IMR-90 (cell line): ENCODE measurements at regions not wholly inside any gene's neighbourhood (a gene's known extent, or its start where the extent isn't known, plus 50 kb on each side); places are given as distances from the start of the nearest gene placed in this dataset.

Source experiments
- ATAC-seq: fragments of 200-7000 bp; cut with Tn5 transposase; 2 replicates; pipeline ENCODE4 v1.9.1; 2020; ENCODE audit warnings: low read depth, mild to moderate bottlenecking, moderate library complexity
- BruUV-seq: library from RNA; stranded (reverse); fragments of 400-500 nt; replicated peaks from 2 replicates; lab custom pipeline; 2021; lab: Mats Ljungman, UMichigan
- CTCF ChIA-PET: fragments of 300-600 bp; formaldehyde crosslinking; extraction: SDS; loops from one replicate; lab custom pipeline; 2021; ENCODE audit warnings: antibody characterized with exemption; lab: Yijun Ruan, JAX
- POLR2A ChIA-PET: fragments of 300-600 bp; sonication (Branson Sonifier 250); formaldehyde crosslinking; loops from one replicate; lab custom pipeline; 2022; ENCODE audit warnings: antibody characterized with exemption; ENCODE audit not compliant: unreplicated experiment; lab: Charles Lee
- DNase-seq: peaks from one replicate; pipeline ENCODE4 v3.0.0; 2013
- H2AFZ ChIP-seq: replicated peaks from 2 replicates; pipeline ENCODE3; 2013; ENCODE audit warnings: low read length, mild to moderate bottlenecking; ENCODE audit not compliant: poor library complexity
- H2AK5ac ChIP-seq: 2 replicates; pipeline ENCODE4 v1.6.1; 2013; ENCODE audit warnings: low read depth, low read length, inconsistent platforms
- H2AK9ac ChIP-seq: replicated peaks from 2 replicates; pipeline ENCODE3; 2013; ENCODE audit warnings: mild to moderate bottlenecking, low read depth, low read length, moderate library complexity; ENCODE audit not compliant: poor library complexity
- H2BK120ac ChIP-seq: 2 replicates; pipeline ENCODE4 v1.6.1; 2013; ENCODE audit warnings: low read depth, low read length, inconsistent platforms
- H2BK15ac ChIP-seq: 3 replicates; pipeline ENCODE4 v1.6.1; 2013; ENCODE audit warnings: low read depth, low read length, inconsistent platforms
- H2BK20ac ChIP-seq: 2 replicates; pipeline ENCODE4 v1.6.1; 2013; ENCODE audit warnings: low read depth, mild to moderate bottlenecking, inconsistent platforms, low read length, moderate library complexity
- H2BK5ac ChIP-seq: 2 replicates; pipeline ENCODE4 v1.6.1; 2013; ENCODE audit warnings: mild to moderate bottlenecking, low read depth, low read length, inconsistent platforms; ENCODE audit not compliant: poor library complexity, severe bottlenecking
- H3K14ac ChIP-seq: replicated peaks from 2 replicates; pipeline ENCODE4 v1.6.1; 2013; ENCODE audit warnings: low read depth, low read length, inconsistent platforms
- H3K18ac ChIP-seq: 2 replicates; pipeline ENCODE4 v1.6.1; 2013; ENCODE audit warnings: low read depth, low read length, control low read depth
- H3K23ac ChIP-seq: 2 replicates; pipeline ENCODE4 v1.6.1; 2013; ENCODE audit warnings: low read depth, low read length, inconsistent platforms
- H3K27ac ChIP-seq: 2 replicates; pipeline ENCODE4 v1.5.1; 2013; ENCODE audit warnings: mild to moderate bottlenecking, control low read depth, low read length; ENCODE audit not compliant: insufficient read depth
- H3K27me3 ChIP-seq: 2 replicates; pipeline ENCODE4 v1.6.1; 2013; ENCODE audit warnings: low read length; ENCODE audit not compliant: control insufficient read depth, insufficient read depth
- H3K36me3 ChIP-seq: 2 replicates; pipeline ENCODE4 v1.6.1; 2013; ENCODE audit warnings: low read length, mixed read lengths; ENCODE audit not compliant: control insufficient read depth, insufficient read depth
- H3K4ac ChIP-seq: 2 replicates; pipeline ENCODE4 v1.6.1; 2013; ENCODE audit warnings: low read depth, low read length, inconsistent platforms
- H3K4me1 ChIP-seq: 2 replicates; pipeline ENCODE4 v1.6.1; 2013; ENCODE audit warnings: low read length, mixed read lengths; ENCODE audit not compliant: control insufficient read depth, insufficient read depth
- H3K4me2 ChIP-seq: 2 replicates; pipeline ENCODE4 v1.6.1; 2013; ENCODE audit warnings: low read depth, mild to moderate bottlenecking, control low read depth, low read length, moderate library complexity
- H3K4me3 ChIP-seq: 2 replicates; pipeline ENCODE4 v1.5.1; 2013; ENCODE audit warnings: low read depth, mild to moderate bottlenecking, control low read depth, low read length, moderate library complexity; ENCODE audit not compliant: insufficient read depth
- H3K56ac ChIP-seq: 2 replicates; pipeline ENCODE4 v1.6.1; 2013; ENCODE audit warnings: low read length, inconsistent platforms; ENCODE audit not compliant: insufficient read depth; ENCODE audit errors: extremely low read depth
- H3K79me1 ChIP-seq, 2 experiments: 2 replicates each; pipeline ENCODE4 v1.6.1; 2013; ENCODE audit warnings: low read length in 2 of 2, inconsistent platforms in 1 of 2, low read depth in 1 of 2
- H3K9ac ChIP-seq: 2 replicates; pipeline ENCODE4 v1.6.1; 2013; ENCODE audit warnings: low read depth, low read length, control low read depth
- H3K9me1 ChIP-seq: 2 replicates; pipeline ENCODE4 v1.6.1; 2013; ENCODE audit warnings: low read length, inconsistent platforms; ENCODE audit not compliant: insufficient read depth
- H3K9me3 ChIP-seq: 2 replicates; pipeline ENCODE4 v1.6.1; 2013; ENCODE audit warnings: low read length; ENCODE audit not compliant: control insufficient read depth, insufficient read depth
- H4K20me1 ChIP-seq: 2 replicates; pipeline ENCODE4 v1.6.1; 2013; ENCODE audit warnings: low read length, inconsistent platforms; ENCODE audit not compliant: insufficient read depth
- H4K5ac ChIP-seq: 2 replicates; pipeline ENCODE4 v1.6.1; 2013; ENCODE audit warnings: mild to moderate bottlenecking, low read depth, low read length, control low read depth
- H4K8ac ChIP-seq, 2 experiments: 2 replicates each; pipeline ENCODE4 v1.6.1; 2013; ENCODE audit warnings: low read depth in 2 of 2, low read length in 2 of 2, control low read depth in 1 of 2, inconsistent platforms in 1 of 2
- H4K91ac ChIP-seq: 2 replicates; pipeline ENCODE4 v1.6.1; 2013; ENCODE audit warnings: low read depth, low read length, inconsistent platforms; ENCODE audit not compliant: insufficient read depth
- BHLHE40 ChIP-seq: fragments of 150-350 bp; IDR thresholded peaks from 2 replicates; pipeline ENCODE4 v1.6.1; 2016; ENCODE audit warnings: mild to moderate bottlenecking, low read depth, low read length
- CHD1 ChIP-seq: IDR thresholded peaks from 2 replicates; pipeline ENCODE4 v1.6.1; 2012; ENCODE audit warnings: low read depth, low read length, improper control_type of control experiment
- RFX5 ChIP-seq: IDR thresholded peaks from 2 replicates; pipeline ENCODE4 v1.8.0; 2012; ENCODE audit warnings: low read depth, mild to moderate bottlenecking, low read length, moderate library complexity
- WGBS, 2 experiments: methylation state at CpG; one replicate each; pipeline versions ENCODE4 v1.1.5 to v1.1.7; 2013; ENCODE audit warnings: missing lambda C conversion rate in 2 of 2; ENCODE audit not compliant: insufficient read length in 1 of 2; ENCODE audit errors: extremely low coverage in 2 of 2; 5-methylcytosine and 5-hydroxymethylcytosine counted together
- dilution Hi-C: fragments of 300-500 bp; cut with HindIII; formaldehyde crosslinking; loops from one replicate; pipeline ENCODE4 v1.14.3; 2018; ENCODE audit warnings: low sequenced_read_pairs; ENCODE audit not compliant: unreplicated experiment
- in situ Hi-C: fragments of 300-500 bp; cut with MboI; formaldehyde crosslinking; loops from 3 replicates; pipeline ENCODE4 v1.14.3; 2019; ENCODE audit warnings: low sequenced_read_pairs, inconsistent platforms, mixed read lengths
- intact Hi-C: fragments of 100-400 bp; cut with micrococcal nuclease; formaldehyde crosslinking; loops from 2 replicates; pipeline ENCODE4 v1.10.0; 2022

DNA sequence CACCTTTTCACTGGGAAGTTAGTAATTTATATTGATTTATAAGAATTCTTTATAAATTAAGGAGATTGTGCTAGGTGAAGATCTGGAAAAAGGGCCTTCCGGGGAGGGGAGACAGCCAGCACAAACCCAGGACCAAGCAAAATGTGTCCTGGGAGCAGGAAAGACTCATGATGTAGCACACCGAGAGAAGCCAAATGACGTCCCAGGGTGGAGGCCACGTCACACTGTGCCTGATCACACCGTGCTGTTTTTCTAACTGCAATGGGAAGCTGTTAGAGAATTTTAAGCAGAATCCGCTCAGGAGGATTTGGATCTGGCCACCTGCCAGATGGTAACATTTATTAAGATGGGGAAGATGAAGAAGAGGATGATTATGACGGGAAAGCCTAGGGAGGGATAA lies 72.7 kb upstream of the AKAP12 start:
- Histone ChIP-seq H4K5ac (no peak overlapping the region), H2BK120ac (no peak overlapping the region), H4K20me1 (no peaks in the 10 kb centered on the region), H3K4me1 (no peaks in the 10 kb centered on the region), H3K23ac (no peak overlapping the region), H2AK9ac (no peak overlapping the region), H2AK5ac (no peak overlapping the region), H2AFZ (no peak overlapping the region), H2BK15ac (no peak overlapping the region), H3K27me3 (peaks cover 5% of the 10 kb centered on the region), H2BK20ac (no peak overlapping the region), H3K4me2 (no peak overlapping the region), H3K56ac (no peak overlapping the region), H3K4me3 (no peak overlapping the region), H2BK5ac (no peak overlapping the region), H3K18ac (no peak overlapping the region), H4K8ac (no peak overlapping the region), H3K36me3 (no peaks in the 10 kb centered on the region), H3K4ac (no peak overlapping the region), H3K14ac (no peak overlapping the region), H3K9ac (no peak overlapping the region), H4K91ac (no peak overlapping the region), H3K9me1 (no peaks in the 10 kb centered on the region), H3K27ac (no peak overlapping the region), H3K9me3 (no peaks in the 10 kb centered on the region), H3K79me1 (no peaks in the 10 kb centered on the region)
- in situ Hi-C loops (no loop called here), intact Hi-C loops (no loop called here), dilution Hi-C loops (no loop called here)
- no peak for TF ChIP-seq RFX5
- no peak for TF ChIP-seq BHLHE40
- no peak for TF ChIP-seq CHD1
- DNase-seq, result no peak
- BruUV-seq, result no TSS peak
- POLR2A ChIA-PET, result no interaction called here
- 78% methylated on average over 7 of the region's 7 CpGs; no CpG with 5 or more reads in 1 of the 2 experiments for WGBS, 2 experiments
- CTCF ChIA-PET, result no interaction called here
- ATAC-seq, result no peak
